Right lobe of liver (tissue), 6 donors: ENCODE measurements at regions not wholly inside any gene's neighbourhood (a gene's known extent, or its start where the extent isn't known, plus 50 kb on each side); places are given as distances from the start of the nearest gene placed in this dataset.

Experiments
- ATAC-seq, 4 donors: fragments of 200-7000 bp; cut with Tn5 transposase; one replicate each; pipeline ENCODE4 v1.9.1; 2020; ENCODE audit warnings: mild to moderate bottlenecking in 4 of 4, moderate library complexity in 4 of 4
- DNase-seq, 3 donors: peaks; one replicate each; pipeline ENCODE4 v3.0.0-alpha.2; 2020
- H3K27ac ChIP-seq, 3 donors: fragments of 200-600 bp; one replicate each; pipeline ENCODE4 v1.8.0; 2022
- H3K27me3 ChIP-seq, 2 donors: fragments of 200-600 bp; one replicate each; pipeline ENCODE4 v1.8.0; 2022
- H3K36me3 ChIP-seq, 4 donors: fragments of 200-600 bp; sonication (generic) in 1 of 4; one replicate each; pipeline versions ENCODE4 v1.5.1 to v1.8.0; 2017 to 2022; ENCODE audit warnings: control low read depth in 1 of 4
- H3K4me1 ChIP-seq, 4 donors: fragments of 200-600 bp; sonication (generic) in 1 of 4; one replicate each; pipeline versions ENCODE4 v1.5.1 to v1.8.0; 2017 to 2022; ENCODE audit warnings: control low read depth in 1 of 4
- H3K4me3 ChIP-seq, 3 donors: fragments of 200-600 bp; one replicate each; pipeline ENCODE4 v1.8.0; 2022
- H3K9me3 ChIP-seq, 4 donors: fragments of 200-600 bp; sonication (generic) in 1 of 4; one replicate each; pipeline versions ENCODE4 v1.5.1 to v1.8.0; 2017 to 2022; ENCODE audit warnings: control low read depth in 1 of 4
- POLR2A ChIP-seq: fragments of 450-650 bp; IDR thresholded peaks from one replicate; pipeline ENCODE4 v1.6.1; 2017; ENCODE audit warnings: antibody characterized with exemption, mild to moderate bottlenecking
- WGBS: methylation state at CpG from one replicate; pipeline ENCODE4 v1.1.6; 2018; ENCODE audit warnings: low coverage, low lambda C conversion rate; ENCODE audit not compliant: insufficient coverage; ENCODE audit errors: missing lambda C conversion rate; 5-methylcytosine and 5-hydroxymethylcytosine counted together
- intact Hi-C, 2 donors: fragments of 100-400 bp; cut with DNase I; formaldehyde crosslinking; loops; one replicate each; pipeline versions ENCODE4 v1.11.2 to v1.14.1; 2022
- TF ChIP-seq, protein P1 (sequence below), 4 donors: fragments of 200-600 bp in 3 of 4; fragments of 450-650 bp in 1 of 4; IDR thresholded peaks; one replicate each; pipeline versions ENCODE4 v1.5.1 to v1.8.0; 2016 to 2022; ENCODE audit warnings: antibody characterized with exemption in 4 of 4, mild to moderate bottlenecking in 2 of 4
- donor health status: DM: no; HTN: yes; CAD: no.
- donor health status: DM: no; HTN: no; CAD: no.
- donor health status: DM: no; HTN: no; CAD: no.
- donor health status: DM: no; HTN: yes; CAD: no.
- donor health status: DM: no; HTN: yes; CAD: no.

GRCh38 chr6:113622254-113622653 lies 234.9 kb upstream of the MARCKS start:
- no peak for ATAC-seq
- H3K9me3 ChIP-seq = no peaks in the 10 kb centered on the region
- intact Hi-C loops = no loop called here
- H3K4me3 ChIP-seq = no peak overlapping the region
- WGBS = 60% methylated on average over 4 of the region's 5 CpGs
- no peaks in the 10 kb centered on the region for H3K36me3 ChIP-seq
- no peak for DNase-seq
- H3K4me1 ChIP-seq = no peaks in the 10 kb centered on the region
- H3K27ac ChIP-seq = no peak overlapping the region
- no peaks in the 10 kb centered on the region for H3K27me3 ChIP-seq
- TF ChIP-seq, protein P1, sequence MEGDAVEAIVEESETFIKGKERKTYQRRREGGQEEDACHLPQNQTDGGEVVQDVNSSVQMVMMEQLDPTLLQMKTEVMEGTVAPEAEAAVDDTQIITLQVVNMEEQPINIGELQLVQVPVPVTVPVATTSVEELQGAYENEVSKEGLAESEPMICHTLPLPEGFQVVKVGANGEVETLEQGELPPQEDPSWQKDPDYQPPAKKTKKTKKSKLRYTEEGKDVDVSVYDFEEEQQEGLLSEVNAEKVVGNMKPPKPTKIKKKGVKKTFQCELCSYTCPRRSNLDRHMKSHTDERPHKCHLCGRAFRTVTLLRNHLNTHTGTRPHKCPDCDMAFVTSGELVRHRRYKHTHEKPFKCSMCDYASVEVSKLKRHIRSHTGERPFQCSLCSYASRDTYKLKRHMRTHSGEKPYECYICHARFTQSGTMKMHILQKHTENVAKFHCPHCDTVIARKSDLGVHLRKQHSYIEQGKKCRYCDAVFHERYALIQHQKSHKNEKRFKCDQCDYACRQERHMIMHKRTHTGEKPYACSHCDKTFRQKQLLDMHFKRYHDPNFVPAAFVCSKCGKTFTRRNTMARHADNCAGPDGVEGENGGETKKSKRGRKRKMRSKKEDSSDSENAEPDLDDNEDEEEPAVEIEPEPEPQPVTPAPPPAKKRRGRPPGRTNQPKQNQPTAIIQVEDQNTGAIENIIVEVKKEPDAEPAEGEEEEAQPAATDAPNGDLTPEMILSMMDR (IDR thresholded peaks at IDR 0.05) = no peak
- no peak for TF ChIP-seq POLR2A

DNA sequence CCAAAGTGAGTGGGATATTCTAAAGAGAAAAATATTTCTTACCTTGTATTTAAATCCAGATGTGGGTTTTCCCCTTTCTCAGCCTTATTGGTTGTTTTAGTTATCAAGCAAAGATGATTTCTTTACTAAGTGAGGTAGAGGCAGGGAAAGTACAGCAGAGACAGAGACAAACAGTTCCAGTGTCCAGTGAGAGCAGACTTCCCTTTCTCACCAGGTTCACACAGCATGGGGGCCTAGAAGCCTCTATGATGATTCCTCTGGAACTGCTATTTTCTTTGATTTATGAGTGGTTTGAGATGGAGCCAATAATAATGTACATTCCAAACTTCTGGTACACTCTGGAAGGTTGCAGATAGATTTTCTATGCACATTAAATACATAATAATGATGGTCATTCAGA lies 234.0 kb upstream of the MARCKS start:
- Histone ChIP-seq H3K27me3 (no peaks in the 10 kb centered on the region), H3K4me1 (no peaks in the 10 kb centered on the region), H3K27ac (no peak overlapping the region), H3K36me3 (no peaks in the 10 kb centered on the region), H3K4me3 (no peak overlapping the region), H3K9me3 (no peaks in the 10 kb centered on the region)
- intact Hi-C loops = no loop called here
- no peak for TF ChIP-seq POLR2A
- TF ChIP-seq, protein P1 (IDR thresholded peaks at IDR 0.05) = no peak
- no peak for ATAC-seq
- DNase-seq = no peak

GRCh38 chr6:113625850-113626249 lies 231.3 kb upstream of the MARCKS start:
- Histone ChIP-seq H3K4me3 (no peak overlapping the region), H3K36me3 (no peaks in the 10 kb centered on the region), H3K27me3 (no peaks in the 10 kb centered on the region), H3K27ac (no peak overlapping the region), H3K9me3 (no peaks in the 10 kb centered on the region), H3K4me1 (peaks cover 0 to 1% (median 0%) of the 10 kb centered on the region in 4 donors)
- 83% methylated on average over 3 of the region's 3 CpGs for WGBS
- no peak for TF ChIP-seq POLR2A
- TF ChIP-seq, protein P1 (IDR thresholded peaks at IDR 0.05) = no peak
- DNase-seq (no peak), ATAC-seq (no peak)
- intact Hi-C loops = no loop called here

DNA sequence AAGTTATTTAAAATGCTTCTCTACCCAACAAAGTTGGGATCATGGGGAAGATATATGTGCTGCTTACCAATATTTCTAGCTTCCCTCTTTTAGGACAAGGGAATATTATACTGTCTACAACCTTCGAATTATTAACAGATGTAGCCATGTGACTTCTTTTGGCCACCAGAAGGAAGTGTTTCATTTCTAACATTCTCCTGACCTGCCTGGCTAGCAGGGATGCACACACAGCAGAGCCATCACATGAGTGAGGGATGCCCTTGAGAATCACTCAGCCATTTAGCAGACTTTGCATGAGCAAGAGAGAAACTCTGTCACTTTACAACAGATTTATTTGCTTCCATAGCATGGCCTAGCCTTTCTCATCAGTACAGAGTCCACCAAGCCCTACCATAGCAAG lies 230.7 kb upstream of the MARCKS start:
- intact Hi-C loops = no loop called here

More for the DNA sequence above, 230.7 kb upstream of the MARCKS start:
- Histone ChIP-seq H3K4me3 (no peak overlapping the region), H3K27me3 (no peaks in the 10 kb centered on the region), H3K27ac (no peak overlapping the region), H3K4me1 (peaks cover 0 to 6% (median 0%) of the 10 kb centered on the region in 4 donors), H3K36me3 (no peaks in the 10 kb centered on the region), H3K9me3 (no peaks in the 10 kb centered on the region)
- no peak for ATAC-seq
- WGBS = 75% methylated on average over 1 of the region's 1 CpG
- DNase-seq = no peak
- TF ChIP-seq POLR2A = no peak
- TF ChIP-seq, protein P1 (IDR thresholded peaks at IDR 0.05) = no peak
